Activated T-helper 17 cell treated with anti-CD3 and anti-CD28 coated beads, Interleukin-2, amount 50 U/mL, for 72 hours (primary cell): ENCODE measurements at regions not wholly inside any gene's neighbourhood (a gene's known extent, or its start where the extent isn't known, plus 50 kb on each side); places are given as distances from the start of the nearest gene placed in this dataset.

Experiments used
- ATAC-seq: fragments of 150-1000 bp; cut with Tn5 transposase; replicated peaks from 2 replicates; pipeline ENCODE4 v1.10.0; 2021; ENCODE audit warnings: mild to moderate bottlenecking, moderate library complexity
- H3K27ac Mint-ChIP-seq: one replicate; pipeline ENCODE4 v1.8.0; 2022; ENCODE audit warnings: mixed read lengths
- H3K27me3 Mint-ChIP-seq: one replicate; pipeline ENCODE4 v1.8.0; 2022; ENCODE audit warnings: mixed read lengths
- H3K36me3 Mint-ChIP-seq: one replicate; pipeline ENCODE4 v1.8.0; 2022; ENCODE audit warnings: low read depth, mild to moderate bottlenecking, mixed read lengths
- H3K4me1 Mint-ChIP-seq: one replicate; pipeline ENCODE4 v1.8.0; 2022; ENCODE audit warnings: mixed read lengths
- H3K4me3 Mint-ChIP-seq: one replicate; pipeline ENCODE4 v1.8.0; 2022; ENCODE audit warnings: mild to moderate bottlenecking, mixed read lengths
- H3K9me3 Mint-ChIP-seq: one replicate; pipeline ENCODE4 v1.8.0; 2022; ENCODE audit warnings: mixed read lengths

DNA sequence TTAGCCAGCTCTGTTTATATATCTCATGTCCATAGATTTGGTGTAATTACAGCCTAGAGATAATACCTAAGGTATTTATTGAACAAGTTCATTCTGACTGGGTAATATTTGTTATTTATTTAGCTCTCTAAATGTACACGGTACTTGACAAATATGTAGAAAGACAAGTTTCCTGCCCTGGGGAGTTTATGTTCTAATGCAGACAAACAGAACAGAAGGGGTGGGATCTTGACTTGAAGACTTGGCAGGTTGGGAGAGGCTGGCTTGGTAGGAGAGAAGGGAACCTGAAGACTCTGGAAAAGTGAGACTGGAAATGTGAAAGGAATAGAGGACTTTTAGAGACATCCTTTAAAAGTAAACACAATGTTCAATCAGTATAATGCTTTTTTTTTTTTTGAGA, 97.7 kb upstream of the CDK6 start:
- Mint-ChIP-seq H3K36me3 (no peaks in the 10 kb centered on the region), H3K4me3 (no peak overlapping the region), H3K9me3 (peaks cover 9% of the 10 kb centered on the region), H3K4me1 (no peaks in the 10 kb centered on the region), H3K27ac (no peak overlapping the region), H3K27me3 (peaks cover 4% of the 10 kb centered on the region)
- ATAC-seq, result no peak

DNA sequence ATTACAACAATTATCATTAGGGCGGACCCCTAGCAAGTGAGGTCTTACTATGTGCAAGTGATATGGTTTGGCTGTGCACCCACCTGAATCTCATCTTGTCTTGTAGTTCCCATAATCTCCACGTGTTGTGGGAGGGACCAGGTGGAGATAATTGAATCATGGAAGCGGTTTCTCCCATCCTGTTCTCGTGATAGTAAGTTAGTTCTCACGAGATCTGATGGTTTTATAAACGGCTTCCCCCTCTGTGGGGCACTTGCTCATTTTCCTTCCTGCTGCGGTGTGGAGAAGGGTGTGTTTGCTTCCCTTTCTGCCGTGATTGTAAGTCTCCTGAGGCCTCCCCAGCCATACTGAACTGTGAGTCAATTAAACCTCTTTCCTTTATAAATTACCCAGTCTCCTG, 96.1 kb upstream of the CDK6 start:
- ATAC-seq, result no peak
- H3K27ac Mint-ChIP-seq, result no peak overlapping the region
- no peaks in the 10 kb centered on the region for H3K4me1 Mint-ChIP-seq
- H3K9me3 Mint-ChIP-seq, result peaks cover 4% of the 10 kb centered on the region
- no peak overlapping the region for H3K4me3 Mint-ChIP-seq
- H3K27me3 Mint-ChIP-seq, result peaks cover 4% of the 10 kb centered on the region
- H3K36me3 Mint-ChIP-seq, result no peaks in the 10 kb centered on the region

DNA sequence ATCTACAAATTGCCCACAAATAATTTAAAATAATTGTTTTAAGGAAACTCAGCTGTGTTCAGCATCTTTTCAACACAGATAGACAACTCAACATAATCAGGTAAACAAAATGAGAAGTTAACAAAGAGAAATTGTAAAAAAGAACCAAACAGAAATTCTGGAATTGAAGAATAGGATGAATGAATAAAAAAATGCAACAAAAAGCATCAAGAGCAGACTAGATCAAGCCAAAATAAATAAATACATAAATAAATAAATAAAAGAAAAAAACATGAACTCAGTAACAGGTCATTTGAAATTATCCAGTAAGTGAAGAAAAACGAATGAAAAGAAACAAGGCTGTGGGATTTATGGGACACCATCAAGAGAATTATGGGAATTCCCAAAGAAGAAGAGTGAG, 94.0 kb upstream of the CDK6 start:
- Mint-ChIP-seq H3K9me3 (peaks cover 5% of the 10 kb centered on the region), H3K36me3 (no peaks in the 10 kb centered on the region), H3K27me3 (peaks cover 12% of the 10 kb centered on the region), H3K4me3 (no peak overlapping the region), H3K27ac (no peak overlapping the region), H3K4me1 (no peaks in the 10 kb centered on the region)
- ATAC-seq, result no peak

DNA sequence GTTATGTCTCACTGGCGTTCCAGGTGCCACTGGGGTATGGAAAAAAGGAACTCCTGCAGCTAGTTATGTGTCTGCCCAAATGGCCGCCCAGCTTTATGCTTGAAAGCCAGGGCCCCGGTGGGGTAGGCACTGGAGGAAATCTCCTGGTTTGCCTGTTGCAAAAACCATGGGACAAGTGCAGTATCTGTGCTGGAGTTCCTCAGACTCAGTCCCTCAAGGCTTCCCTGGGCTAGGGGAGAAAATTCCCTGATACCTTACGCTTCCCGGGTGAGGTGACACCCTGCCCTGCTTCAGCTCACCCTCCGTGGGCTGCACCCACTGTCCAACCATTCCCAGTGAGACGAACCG, 90.3 kb upstream of the CDK6 start:
- Mint-ChIP-seq H3K27me3 (peaks cover 14% of the 10 kb centered on the region), H3K36me3 (no peaks in the 10 kb centered on the region), H3K27ac (no peak overlapping the region), H3K4me1 (no peaks in the 10 kb centered on the region), H3K9me3 (peaks cover 14% of the 10 kb centered on the region), H3K4me3 (no peak overlapping the region)
- ATAC-seq, result no peak

DNA sequence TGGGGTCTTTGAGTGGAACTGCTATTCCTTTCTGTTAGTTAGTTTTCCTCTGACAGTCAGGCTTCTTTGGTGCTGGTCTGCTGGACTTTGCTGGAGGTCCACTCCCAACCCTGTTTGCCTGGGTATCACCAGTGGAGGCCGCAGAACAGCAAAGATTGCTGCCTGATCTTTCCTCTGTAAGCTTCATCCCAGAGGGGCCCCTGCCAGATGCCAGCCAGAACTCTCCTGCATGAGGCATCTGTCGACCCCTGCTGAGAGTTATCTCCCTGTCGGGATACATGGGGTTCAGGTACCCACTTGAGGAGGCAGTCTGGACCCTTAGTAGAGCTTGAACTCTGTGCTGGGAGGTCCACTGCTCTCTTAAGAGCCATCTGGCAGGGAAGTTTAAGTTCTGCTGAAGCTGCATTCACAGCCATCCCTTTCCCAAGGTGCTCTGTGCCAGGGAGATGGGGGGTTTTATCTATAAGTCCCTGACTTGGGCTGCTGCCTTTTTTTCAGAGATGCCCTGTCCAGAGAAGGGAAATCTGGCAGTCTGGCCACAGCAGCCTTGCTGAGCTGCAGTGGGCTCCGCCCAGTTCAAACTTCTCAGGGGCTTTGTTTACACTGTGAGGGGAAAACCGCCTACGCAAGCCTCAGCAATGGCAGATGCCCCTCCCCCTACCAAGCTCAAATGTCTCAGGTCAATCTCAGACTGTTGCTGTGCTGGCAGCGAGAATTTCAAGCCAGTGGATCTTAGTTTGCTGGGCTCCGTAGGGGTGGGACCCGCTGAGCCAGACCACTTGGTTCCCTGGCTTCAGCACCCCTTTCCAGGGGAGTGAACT, 89.7 kb upstream of the CDK6 start:
- H3K4me3 Mint-ChIP-seq, result no peak overlapping the region
- H3K9me3 Mint-ChIP-seq, result peaks cover 14% of the 10 kb centered on the region
- ATAC-seq, result no peak
- H3K27ac Mint-ChIP-seq, result no peak overlapping the region
- no peaks in the 10 kb centered on the region for H3K36me3 Mint-ChIP-seq
- no peaks in the 10 kb centered on the region for H3K4me1 Mint-ChIP-seq
- peaks cover 14% of the 10 kb centered on the region for H3K27me3 Mint-ChIP-seq

DNA sequence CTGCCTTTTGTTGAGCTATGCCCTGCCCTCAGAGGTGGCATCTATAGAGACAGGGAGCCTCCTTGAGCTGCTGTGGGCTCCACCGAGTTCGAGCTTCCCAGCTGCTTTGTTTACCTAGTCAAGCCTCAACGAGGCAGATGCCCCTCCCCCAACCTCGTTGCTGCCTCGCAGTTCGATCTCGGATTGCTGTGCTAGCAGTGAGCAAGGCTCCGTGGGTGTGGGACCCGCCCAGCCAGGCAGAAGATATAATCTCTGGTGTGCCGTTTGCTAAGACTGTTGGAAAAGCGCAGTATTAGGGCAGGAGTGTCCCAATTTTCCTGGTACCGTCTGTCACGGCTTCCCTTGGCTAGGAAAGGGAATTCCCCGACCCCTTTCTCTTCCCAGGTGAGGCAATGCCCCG, 88.4 kb upstream of the CDK6 start:
- no peaks in the 10 kb centered on the region for H3K36me3 Mint-ChIP-seq
- ATAC-seq, result no peak
- H3K4me1 Mint-ChIP-seq, result no peaks in the 10 kb centered on the region
- peaks cover 14% of the 10 kb centered on the region for H3K27me3 Mint-ChIP-seq
- peaks cover 18% of the 10 kb centered on the region for H3K9me3 Mint-ChIP-seq
- no peak overlapping the region for H3K27ac Mint-ChIP-seq
- H3K4me3 Mint-ChIP-seq, result no peak overlapping the region

GRCh38 chr7:92917230-92917629, 80.9 kb upstream of the CDK6 start:
- H3K4me3 Mint-ChIP-seq, result no peak overlapping the region
- ATAC-seq, result no peak
- no peaks in the 10 kb centered on the region for H3K4me1 Mint-ChIP-seq
- no peak overlapping the region for H3K27ac Mint-ChIP-seq
- no peaks in the 10 kb centered on the region for H3K27me3 Mint-ChIP-seq
- H3K36me3 Mint-ChIP-seq, result no peaks in the 10 kb centered on the region
- H3K9me3 Mint-ChIP-seq, result peaks cover 5% of the 10 kb centered on the region

DNA sequence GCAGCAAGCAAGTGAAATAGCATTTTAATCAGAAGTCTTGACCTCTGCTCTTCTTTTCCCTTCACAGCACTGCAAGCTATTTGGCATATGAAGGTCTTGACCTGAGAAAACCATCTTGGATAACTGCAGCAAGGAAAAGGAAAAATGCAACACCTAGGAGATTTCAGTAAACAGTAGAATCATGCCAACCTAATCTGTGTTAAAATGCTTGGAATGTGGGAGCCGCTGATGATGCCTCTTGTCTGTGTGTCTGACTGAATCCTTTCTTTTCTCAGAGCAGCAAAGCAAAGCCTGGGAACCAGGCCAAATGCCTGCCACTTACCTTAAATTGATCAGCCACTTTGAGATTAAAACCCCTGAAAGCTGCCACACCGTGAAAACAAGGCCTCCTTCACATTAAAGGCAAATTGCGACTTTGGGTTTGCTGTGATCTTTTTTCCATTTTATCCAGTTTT, 80.4 kb upstream of the CDK6 start:
- Mint-ChIP-seq H3K4me1 (no peaks in the 10 kb centered on the region), H3K27me3 (no peaks in the 10 kb centered on the region), H3K4me3 (no peak overlapping the region), H3K9me3 (peaks cover 5% of the 10 kb centered on the region), H3K27ac (no peak overlapping the region), H3K36me3 (no peaks in the 10 kb centered on the region)
- no peak for ATAC-seq

- H3K4me1 Mint-ChIP-seq, result no peaks in the 10 kb centered on the region
- H3K9me3 Mint-ChIP-seq, result peaks cover under 1% of the 10 kb centered on the region
- H3K4me3 Mint-ChIP-seq, result no peak overlapping the region
- H3K36me3 Mint-ChIP-seq, result no peaks in the 10 kb centered on the region
- no peak for ATAC-seq
- peak overlapping the region; percentile 4 for H3K27ac Mint-ChIP-seq
- no peaks in the 10 kb centered on the region for H3K27me3 Mint-ChIP-seq
Measured at GRCh38 chr7:92915348-92915747, 79.0 kb upstream of the CDK6 start.

GRCh38 chr7:92914645-92915044, 78.3 kb upstream of the CDK6 start:
- ATAC-seq, result no peak
- no peaks in the 10 kb centered on the region for H3K36me3 Mint-ChIP-seq
- peak overlapping the region; percentile 4 for H3K27ac Mint-ChIP-seq
- no peaks in the 10 kb centered on the region for H3K27me3 Mint-ChIP-seq
- no peaks in the 10 kb centered on the region for H3K4me1 Mint-ChIP-seq
- H3K9me3 Mint-ChIP-seq, result no peaks in the 10 kb centered on the region
- no peak overlapping the region for H3K4me3 Mint-ChIP-seq

GRCh38 chr7:92913849-92914248, 77.5 kb upstream of the CDK6 start:
- H3K4me3 Mint-ChIP-seq, result no peak overlapping the region
- H3K4me1 Mint-ChIP-seq, result no peaks in the 10 kb centered on the region
- H3K27ac Mint-ChIP-seq, result no peak overlapping the region
- H3K9me3 Mint-ChIP-seq, result no peaks in the 10 kb centered on the region
- ATAC-seq, result no peak
- H3K36me3 Mint-ChIP-seq, result no peaks in the 10 kb centered on the region
- no peaks in the 10 kb centered on the region for H3K27me3 Mint-ChIP-seq

DNA sequence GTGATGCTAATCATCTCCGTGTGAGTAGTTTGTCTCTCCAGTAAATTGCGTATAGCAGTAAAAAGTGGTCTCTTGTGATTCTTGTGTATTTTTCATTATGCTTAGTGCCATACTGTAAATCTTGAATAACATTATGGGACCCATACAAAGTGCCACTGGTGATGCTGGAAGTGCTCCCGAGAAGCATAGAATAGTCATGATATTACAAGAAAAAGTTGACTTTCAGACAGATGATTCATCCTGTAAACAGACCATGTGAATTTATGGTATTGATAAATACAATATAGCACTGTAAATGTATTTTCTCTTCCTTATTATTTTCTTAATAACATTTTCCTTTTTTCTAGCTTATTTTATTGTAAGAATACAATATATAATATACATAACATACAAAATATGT, 74.6 kb upstream of the CDK6 start:
- Mint-ChIP-seq H3K36me3 (no peaks in the 10 kb centered on the region), H3K27ac (no peak overlapping the region), H3K4me3 (no peak overlapping the region), H3K27me3 (no peaks in the 10 kb centered on the region), H3K4me1 (no peaks in the 10 kb centered on the region), H3K9me3 (no peaks in the 10 kb centered on the region)
- ATAC-seq, result no peak

GRCh38 chr7:92909686-92910475, 73.5 kb upstream of the CDK6 start:
- no peaks in the 10 kb centered on the region for H3K27me3 Mint-ChIP-seq
- H3K27ac Mint-ChIP-seq, result no peak overlapping the region
- no peak for ATAC-seq
- no peak overlapping the region for H3K4me3 Mint-ChIP-seq
- H3K9me3 Mint-ChIP-seq, result no peaks in the 10 kb centered on the region
- H3K4me1 Mint-ChIP-seq, result peaks cover 4% of the 10 kb centered on the region
- no peaks in the 10 kb centered on the region for H3K36me3 Mint-ChIP-seq

DNA sequence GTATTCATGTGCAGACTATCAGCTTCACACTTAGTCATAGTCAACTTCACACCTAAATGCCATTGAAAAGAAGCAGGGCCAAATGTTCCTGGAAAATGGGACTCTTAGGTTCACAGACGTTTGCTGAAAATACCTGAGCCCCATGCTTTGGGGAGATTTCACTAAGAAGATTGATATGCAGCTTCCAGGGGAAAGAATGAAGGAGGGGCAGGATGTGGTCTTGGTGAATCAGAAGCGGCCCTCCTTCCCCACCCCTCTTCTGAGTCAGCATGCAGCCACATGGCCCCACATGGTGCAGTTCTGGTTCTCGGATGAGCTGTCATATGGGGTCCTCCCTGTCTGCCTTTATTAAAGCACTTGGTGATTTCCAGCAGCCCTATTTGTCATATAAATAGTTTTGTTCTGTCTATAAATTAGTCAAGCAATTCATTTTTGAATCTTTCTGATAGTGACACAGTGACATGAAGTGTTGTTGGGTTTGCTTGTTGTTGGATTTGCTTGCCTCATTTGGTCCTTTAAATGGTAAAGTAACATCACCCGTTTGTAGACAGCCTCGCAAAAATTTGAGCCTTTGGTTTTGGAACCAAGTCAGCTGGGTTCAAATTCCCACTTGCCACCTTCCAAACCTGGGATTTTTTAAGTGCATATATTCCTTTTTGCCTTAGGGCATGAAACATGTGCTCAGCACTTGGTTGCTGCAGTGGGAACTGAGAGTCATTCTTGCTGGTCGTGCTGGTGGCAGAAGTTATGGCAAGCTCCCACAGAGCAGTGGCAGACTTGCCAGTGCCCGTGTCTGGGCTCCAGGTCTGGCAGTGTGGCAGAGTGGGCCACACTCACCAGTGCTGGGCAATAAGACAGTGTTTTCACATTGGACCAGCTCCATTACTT, 68.1 kb upstream of the CDK6 start:
- Mint-ChIP-seq H3K4me3 (peak overlapping the region; percentile 82), H3K36me3 (no peaks in the 10 kb centered on the region), H3K4me1 (peaks cover 21% of the 10 kb centered on the region), H3K27me3 (no peaks in the 10 kb centered on the region), H3K9me3 (no peaks in the 10 kb centered on the region), H3K27ac (peak overlapping the region; percentile 93)
- ATAC-seq, result peak; percentile 98
